B cell (primary cell): ENCODE measurements at regions not wholly inside any gene's neighbourhood (a gene's known extent, or its start where the extent isn't known, plus 50 kb on each side); places are given as distances from the start of the nearest gene placed in this dataset.

ENCODE experiments used
- EZH2 ChIP-seq: IDR thresholded peaks from 2 replicates; pipeline ENCODE4 v1.6.1; 2012; ENCODE audit warnings: borderline replicate concordance, low read depth, mild to moderate bottlenecking, moderate library complexity, low read length; ENCODE audit not compliant: insufficient read depth, poor library complexity, severe bottlenecking
- TF ChIP-seq, protein P1 (sequence below): fragments of 200-600 bp; IDR thresholded peaks from one replicate; pipeline ENCODE4 v1.8.0; 2022; ENCODE audit warnings: antibody characterized with exemption, mild to moderate bottlenecking

DNA sequence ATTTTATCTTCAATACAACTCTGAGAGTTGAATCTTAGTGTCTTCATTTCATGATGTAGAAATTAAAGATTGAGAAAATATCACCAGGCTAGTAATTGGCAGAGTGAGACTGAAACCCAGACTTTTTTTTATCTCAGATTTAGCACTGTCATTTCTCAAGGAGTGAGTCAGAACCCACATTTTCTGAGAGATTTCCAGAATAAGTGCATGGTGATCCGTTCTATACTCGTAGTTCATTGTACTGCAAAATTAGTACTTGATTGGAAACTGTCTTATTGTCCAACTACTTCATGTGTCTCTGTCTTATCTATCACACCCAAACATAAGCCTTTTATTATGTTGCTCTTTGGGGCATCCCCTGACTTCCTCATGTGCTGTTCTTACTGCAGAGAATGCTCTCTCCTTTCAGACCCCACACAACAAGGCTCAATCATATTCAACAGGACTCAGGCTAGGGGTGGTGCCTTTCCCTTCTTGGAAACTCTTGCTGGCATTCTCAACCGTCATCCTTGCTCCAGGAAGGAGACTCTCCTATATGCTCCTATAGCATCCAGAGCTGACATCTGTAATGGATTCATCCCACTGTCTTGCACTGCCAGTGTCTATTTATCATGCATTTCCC is 76.7 kb upstream of the BLID start:
- no peak for TF ChIP-seq EZH2
- TF ChIP-seq, protein P1, sequence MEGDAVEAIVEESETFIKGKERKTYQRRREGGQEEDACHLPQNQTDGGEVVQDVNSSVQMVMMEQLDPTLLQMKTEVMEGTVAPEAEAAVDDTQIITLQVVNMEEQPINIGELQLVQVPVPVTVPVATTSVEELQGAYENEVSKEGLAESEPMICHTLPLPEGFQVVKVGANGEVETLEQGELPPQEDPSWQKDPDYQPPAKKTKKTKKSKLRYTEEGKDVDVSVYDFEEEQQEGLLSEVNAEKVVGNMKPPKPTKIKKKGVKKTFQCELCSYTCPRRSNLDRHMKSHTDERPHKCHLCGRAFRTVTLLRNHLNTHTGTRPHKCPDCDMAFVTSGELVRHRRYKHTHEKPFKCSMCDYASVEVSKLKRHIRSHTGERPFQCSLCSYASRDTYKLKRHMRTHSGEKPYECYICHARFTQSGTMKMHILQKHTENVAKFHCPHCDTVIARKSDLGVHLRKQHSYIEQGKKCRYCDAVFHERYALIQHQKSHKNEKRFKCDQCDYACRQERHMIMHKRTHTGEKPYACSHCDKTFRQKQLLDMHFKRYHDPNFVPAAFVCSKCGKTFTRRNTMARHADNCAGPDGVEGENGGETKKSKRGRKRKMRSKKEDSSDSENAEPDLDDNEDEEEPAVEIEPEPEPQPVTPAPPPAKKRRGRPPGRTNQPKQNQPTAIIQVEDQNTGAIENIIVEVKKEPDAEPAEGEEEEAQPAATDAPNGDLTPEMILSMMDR: no peak
